GM18907 (cell line): ENCODE measurements at regions not wholly inside any gene's neighbourhood (a gene's known extent, or its start where the extent isn't known, plus 50 kb on each side); places are given as distances from the start of the nearest gene placed in this dataset.
"Not testable (repeated sequence)": the region's sequence is repeated elsewhere in the genome, so short reads cannot be mapped to it uniquely, and the experiment has no call there.

Experiments used
- ATAC-seq: cut with Tn5 transposase; IDR thresholded peaks from one replicate; pipeline ENCODE4 v1.9.1; 2021; ENCODE audit warnings: mild to moderate bottlenecking, moderate library complexity; ENCODE audit not compliant: unreplicated experiment

DNA sequence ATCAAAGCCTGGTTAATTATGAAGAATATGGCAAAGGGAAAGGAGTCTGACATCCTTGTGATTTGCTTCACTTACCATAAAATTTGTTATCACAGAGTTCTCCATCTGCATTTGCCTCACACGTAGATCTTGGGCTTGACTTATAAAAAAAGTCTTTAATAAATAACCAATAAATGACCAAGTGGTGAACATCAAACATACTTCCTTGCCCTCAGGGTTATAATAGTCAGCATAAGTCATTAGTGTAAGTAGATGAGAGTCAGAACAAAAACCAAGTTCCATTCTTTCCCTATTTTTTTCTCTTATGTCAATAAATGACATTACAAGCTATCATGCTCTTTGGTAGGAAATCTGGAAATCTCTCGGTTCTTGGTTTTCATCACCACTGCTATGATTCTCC, 635.4 kb upstream of the ATXN7L3B start:
- no peak for ATAC-seq

GRCh38 chr12:73906757-73907156, 630.9 kb upstream of the ATXN7L3B start:
- no peak for ATAC-seq

DNA sequence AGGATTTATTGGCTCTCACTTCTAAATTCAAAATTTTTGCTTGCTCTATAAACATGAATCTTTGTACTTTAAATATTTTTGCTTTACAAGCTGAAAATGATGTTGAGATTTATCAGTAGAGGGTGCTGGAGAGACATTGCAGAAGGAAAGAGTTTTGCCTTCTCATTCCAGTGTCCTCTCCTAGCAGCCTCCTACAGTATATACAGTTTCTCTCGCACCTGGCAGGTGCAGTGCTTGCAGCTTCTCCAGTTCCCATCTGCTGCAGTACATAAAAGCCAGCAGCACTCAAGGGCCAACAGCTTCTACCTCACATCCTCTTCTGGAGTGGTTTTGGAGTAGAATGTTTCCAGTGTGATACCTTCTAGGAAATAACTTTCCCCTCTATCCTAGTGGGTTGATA, 601.8 kb upstream of the ATXN7L3B start:
- no peak for ATAC-seq

GRCh38 chr12:73947326-73948026, 590.2 kb upstream of the ATXN7L3B start:
- ATAC-seq: no peak

GRCh38 chr12:73950507-73950906, 587.1 kb upstream of the ATXN7L3B start:
- ATAC-seq: no peak

DNA sequence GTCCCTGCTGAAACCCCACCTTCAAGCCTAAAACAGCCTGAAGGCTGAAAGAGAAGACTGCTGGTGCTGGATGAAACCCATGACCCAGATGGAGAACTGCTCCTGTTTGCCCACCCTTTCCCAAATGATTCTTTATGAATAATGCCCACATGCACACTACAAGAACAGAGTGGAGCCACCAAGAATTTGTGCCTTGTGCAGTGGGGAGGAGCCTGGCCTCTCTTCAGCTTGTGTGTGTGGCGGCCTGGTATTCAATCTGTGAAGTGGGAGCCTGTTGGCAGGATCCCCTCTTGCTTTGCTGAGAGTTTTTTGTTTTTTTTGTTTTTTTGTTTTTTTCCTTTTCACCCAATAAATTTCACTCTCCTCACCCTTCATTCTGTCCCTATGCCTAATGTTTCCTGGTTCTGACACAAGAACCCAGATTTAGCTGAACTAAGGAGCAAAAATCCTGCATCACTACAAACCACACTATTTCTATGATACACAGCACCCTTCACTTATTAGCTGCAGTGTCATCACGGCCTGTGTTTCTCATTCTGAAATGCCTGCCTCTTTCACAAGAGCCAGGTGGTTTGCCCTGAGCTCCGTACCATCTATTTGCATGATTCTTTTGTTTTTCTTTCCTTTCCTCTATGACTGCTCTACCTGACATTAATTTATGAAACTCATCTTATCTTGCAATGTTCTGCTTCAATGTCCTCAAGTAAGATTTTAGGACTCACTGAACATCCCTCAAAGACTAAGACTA, 585.5 kb upstream of the ATXN7L3B start:
- no peak for ATAC-seq

DNA sequence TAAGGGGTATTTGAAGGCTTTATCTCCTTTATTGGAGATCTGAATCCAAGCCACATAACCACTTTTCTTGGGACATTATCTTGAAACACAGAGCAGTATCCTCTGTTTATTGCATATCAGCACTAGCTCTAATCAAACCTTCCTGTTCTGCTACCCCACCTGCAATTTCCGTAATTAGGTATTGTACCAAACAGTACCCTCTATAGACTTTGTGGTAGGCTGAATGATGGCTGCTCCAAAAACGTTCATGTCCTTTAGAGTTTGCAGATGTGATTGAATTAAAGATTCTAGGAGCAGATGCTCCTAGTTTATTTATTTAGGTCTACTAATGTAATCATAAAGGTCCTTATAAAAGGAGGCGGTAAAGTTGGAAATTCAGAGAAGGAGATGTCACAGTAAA, 573.0 kb upstream of the ATXN7L3B start:
- no peak for ATAC-seq

- ATAC-seq: no peak
These were observed 564.1 kb upstream of the ATXN7L3B start for GRCh38 chr12:73973486-73973885.

GRCh38 chr12:73984552-73984951, 553.1 kb upstream of the ATXN7L3B start:
- no peak for ATAC-seq

GRCh38 chr12:73991138-73991537, 546.5 kb upstream of the ATXN7L3B start:
- ATAC-seq: no peak

GRCh38 chr12:73998894-73999293, 538.7 kb upstream of the ATXN7L3B start:
- ATAC-seq: no peak

DNA sequence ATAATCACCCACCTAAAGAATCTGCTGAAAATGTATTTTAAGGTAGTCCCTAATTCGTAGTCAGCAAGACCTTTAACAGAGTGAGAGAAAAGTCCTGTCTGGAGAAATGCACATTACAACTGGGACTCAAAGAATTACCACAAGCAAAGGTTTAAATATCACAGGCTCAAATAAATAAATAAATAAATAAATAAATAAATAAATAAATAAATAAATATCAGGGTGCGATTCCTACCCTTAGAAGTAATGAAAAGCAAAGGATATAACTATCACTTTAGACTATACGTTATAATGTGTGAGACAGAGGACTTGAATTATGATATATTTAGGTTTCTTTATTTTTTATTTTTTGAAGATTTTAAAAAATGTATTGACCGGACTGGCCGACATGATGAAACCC, 522.5 kb upstream of the ATXN7L3B start:
- no peak for ATAC-seq

DNA sequence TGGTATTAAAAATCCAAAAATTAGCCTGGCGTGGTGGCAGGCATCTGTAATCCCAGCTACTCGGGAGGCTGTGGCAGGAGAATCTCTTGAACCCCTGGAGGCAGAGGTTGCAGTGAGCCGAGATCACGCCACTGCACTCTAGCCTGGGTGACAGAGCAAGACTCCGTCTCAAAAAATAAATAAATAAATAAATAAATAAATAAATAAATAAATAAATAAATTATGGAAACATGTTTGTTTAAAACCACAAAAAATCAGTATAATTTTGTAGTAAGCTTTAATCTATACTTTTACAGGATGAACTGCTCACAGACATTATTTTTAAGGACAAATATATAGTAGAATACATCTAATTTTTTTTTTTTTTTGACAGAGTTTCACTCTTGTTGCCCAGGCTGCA, 521.3 kb upstream of the ATXN7L3B start:
- ATAC-seq: not testable (repeated sequence)

GRCh38 chr12:74018849-74019248, 518.8 kb upstream of the ATXN7L3B start:
- ATAC-seq: no peak

DNA sequence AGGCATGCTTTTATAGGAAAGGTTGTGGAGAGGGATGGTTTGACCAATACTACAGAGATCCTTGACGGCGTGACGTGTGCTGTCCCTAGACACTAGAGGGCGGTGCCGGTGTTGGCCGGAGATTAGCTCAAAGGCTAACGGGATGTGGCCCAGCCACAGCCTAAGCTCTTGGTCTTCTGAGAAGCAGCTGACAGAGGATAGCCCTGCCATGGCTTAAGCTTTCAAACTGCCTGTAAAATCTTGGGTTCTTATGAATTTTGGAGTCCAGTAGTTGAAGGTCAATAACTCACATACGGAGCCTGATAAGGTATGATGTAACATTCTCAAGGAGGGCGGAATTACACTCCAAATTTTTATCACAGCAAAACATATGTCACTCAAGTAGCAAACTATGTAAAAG, 515.7 kb upstream of the ATXN7L3B start:
- ATAC-seq: peak; percentile 100

DNA sequence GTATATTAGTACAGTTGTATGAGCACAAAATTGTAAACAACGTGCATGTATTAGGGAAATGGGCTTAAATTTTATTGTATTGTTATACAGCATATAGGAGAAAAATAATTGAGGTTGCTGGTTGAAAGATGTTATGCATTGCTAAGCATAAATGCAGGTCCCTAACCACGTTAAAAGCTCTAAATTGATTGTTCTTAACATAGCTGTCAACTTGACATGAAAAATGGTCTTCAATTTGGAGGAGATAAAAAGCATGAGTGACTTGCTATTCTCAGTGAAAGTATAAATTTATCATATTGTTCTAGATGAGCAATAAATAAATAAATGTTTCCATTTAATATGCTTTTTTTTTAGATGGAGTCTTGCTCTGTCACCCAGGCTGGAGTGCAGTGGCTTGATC, 506.6 kb upstream of the ATXN7L3B start:
- ATAC-seq: no peak

DNA sequence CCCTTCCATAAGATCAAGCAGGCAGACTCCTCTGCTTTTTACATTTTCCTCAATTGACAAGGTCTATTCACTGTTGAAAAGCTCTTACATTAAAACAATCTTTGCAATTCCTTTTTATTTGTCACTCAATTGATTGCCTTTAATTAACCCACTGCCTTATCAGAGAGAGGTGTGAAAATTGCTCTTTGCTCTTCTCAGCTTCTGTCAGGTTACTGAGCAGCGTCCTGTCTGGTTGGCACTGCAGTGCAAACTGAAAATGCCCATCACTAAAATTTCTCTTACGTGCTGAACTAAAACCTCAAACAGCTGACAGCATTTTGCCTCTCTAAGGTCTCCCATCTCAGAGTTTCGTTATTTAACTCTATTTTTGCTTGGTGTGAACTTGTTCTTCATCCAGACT, 504.1 kb upstream of the ATXN7L3B start:
- no peak for ATAC-seq

GRCh38 chr12:74039138-74039537, 498.5 kb upstream of the ATXN7L3B start:
- not testable (repeated sequence) for ATAC-seq

- no peak for ATAC-seq
These were observed 494.3 kb upstream of the ATXN7L3B start for GRCh38 chr12:74043343-74043742.

DNA sequence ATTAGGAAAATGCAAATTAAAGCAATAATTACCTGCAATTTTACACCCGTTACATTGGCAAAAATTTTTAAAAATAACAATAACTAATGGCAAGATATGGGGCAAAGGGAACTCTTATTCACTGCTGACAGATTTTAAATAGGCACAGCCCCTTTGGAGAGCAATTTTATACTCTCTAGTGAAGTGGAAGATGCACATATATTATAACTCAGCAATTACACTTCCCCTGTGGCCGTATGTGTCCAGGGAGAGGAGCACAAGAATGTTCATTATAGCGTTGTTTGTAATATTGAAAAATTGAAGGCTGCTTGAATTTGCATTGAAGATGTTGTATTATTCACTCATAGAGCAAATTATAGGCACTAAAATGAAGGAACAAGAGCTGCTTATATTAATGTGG, 488.3 kb upstream of the ATXN7L3B start:
- ATAC-seq: no peak

GRCh38 chr12:74051848-74052247, 485.8 kb upstream of the ATXN7L3B start:
- no peak for ATAC-seq

DNA sequence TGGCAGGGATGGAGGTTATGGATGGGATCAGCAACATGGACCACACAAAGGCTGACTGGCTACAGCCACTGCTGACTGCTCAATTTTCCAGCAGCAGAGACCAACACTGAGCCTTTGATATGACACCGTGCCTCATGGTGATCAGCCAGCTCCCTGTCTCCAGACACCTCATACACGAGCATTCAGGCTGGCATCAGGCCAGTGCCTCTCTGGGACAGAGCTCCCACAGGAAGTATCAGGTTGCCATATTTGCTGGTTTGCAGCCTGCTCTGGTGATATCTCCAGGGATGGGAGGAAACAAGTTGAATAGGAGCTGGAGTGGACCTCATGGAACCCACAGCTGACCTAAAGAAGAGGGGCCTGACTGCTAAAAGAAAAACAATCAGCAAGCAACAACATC, 471.2 kb upstream of the ATXN7L3B start:
- no peak for ATAC-seq

DNA sequence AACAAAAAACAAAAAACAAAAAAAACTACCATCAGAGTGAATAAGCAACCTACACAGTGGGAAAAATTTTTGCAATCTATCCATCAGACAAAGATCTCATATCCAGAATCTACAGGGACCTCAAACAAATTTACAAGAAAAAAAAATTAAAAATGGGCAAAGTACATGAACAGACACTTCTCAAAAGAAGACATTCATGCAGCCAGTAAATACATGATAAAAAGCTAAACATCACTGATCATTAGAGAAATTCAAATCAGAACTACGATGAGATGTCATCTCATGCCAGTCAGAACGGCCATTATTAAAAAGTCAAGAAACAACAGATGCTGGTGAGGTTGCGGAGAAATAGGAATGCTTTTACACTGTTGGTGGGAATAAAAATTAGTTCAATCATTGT, 466.5 kb upstream of the ATXN7L3B start:
- ATAC-seq: no peak
